ENCODE measurements at regions not wholly inside any gene's neighbourhood (a gene's known extent, or its start where the extent isn't known, plus 50 kb on each side); places are given as distances from the start of the nearest gene placed in this dataset.

DNA sequence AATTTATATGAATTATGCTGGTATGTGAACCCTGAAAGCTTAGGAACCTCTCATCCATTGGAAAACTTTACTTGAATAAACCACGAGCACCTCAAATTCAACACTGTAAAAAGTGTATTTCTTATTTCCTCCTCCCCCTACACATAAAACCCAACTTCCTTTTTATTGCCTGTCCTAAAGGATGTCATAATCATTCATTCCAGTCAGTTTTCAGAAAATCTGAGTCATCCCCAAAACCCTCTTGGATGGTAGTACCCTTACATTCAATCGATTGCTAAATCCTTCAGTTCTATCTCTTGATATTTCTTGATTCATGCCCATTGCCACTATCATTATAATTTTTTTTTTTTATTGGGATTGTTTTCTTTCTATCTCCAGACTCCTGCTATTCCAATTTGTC, 91.1 kb upstream of the ATP8A1 start:
- DNase-seq (ENCODE audit: low spot score): no peak

DNA sequence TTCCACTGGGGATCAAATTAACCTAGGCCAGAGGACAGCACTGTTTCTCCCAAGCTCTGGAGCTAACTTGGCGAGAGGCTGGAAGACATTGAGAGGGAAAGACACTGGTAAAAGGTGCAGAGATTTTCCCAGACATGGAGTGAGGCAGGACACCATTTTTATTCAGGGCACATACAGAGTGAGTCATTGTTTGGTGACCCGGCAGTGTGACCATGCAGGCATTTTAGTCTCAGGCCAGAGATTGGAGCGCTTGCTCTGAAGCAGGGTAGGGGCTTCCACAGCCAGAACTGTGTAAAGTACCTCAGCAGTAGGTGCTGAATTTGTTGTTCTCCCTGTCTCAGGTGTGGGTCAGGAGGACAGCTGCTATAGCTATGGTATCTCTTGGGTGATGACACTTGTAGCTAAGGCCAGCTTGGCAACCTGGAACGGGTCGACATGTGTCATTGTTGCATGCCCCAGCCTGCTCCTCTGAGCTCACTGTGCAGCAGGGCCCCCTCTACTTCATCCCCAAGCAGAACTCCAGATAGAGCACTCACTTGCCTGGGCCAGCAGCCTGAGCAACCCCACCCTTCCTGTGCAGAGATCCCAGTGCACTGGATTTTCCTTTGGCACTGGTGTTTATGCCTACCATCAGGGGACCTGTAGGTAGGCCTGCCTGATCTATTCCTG, 79.8 kb upstream of the ATP8A1 start:
- DNase-seq (ENCODE audit: low spot score): peak; percentile 4

DNA sequence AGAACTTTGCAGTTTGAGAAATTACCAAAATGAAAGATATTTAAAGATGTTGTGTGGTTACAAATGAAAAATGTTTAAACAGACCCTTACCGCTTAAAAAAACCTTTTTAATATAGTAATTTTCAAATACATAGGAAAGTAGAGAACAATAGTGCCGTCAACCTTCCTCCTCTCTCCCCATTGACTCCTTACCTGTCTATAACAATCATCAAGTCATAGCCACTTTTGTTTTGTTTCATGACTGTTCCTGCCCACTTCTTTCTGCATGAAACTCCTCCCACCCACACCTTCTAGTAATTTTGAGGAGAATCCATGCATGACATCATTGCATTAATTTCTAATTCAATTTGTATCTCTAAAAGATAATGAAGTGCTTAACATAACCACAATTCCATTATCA, 76.5 kb upstream of the ATP8A1 start:
- no peak for DNase-seq (ENCODE audit: low spot score)

DNA sequence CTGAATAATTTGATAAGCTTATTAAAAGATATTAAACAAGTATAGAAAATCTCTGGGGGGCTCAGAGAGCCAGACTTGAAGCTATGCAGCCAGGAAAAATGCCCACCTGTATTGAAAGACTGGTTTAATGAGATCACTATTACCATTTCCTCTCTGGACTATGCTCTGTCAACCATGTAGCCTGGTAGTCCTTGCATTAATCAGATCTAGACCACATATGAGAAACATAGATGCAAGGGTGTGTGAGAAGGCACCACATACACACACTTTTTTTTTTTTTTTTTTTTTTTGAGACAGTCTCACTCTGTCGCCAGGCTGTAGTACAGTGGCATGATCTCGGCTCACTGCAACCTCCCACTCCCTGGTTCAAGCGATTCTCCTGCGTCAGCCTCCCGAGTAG, 75.9 kb upstream of the ATP8A1 start:
- no peak for DNase-seq (ENCODE audit: low spot score)

- no peak for DNase-seq (ENCODE audit: low spot score)
Measured at GRCh38 chr4:42729505-42730237, 72.8 kb upstream of the ATP8A1 start.

GRCh38 chr4:42724451-42724850, 67.5 kb upstream of the ATP8A1 start:
- DNase-seq (ENCODE audit: low spot score): no peak

- no peak for DNase-seq (ENCODE audit: low spot score)
Measured at GRCh38 chr4:42720533-42720932, 63.6 kb upstream of the ATP8A1 start.

- no peak for DNase-seq (ENCODE audit: low spot score)
Measured at GRCh38 chr4:42719257-42719656, 62.4 kb upstream of the ATP8A1 start.

DNA sequence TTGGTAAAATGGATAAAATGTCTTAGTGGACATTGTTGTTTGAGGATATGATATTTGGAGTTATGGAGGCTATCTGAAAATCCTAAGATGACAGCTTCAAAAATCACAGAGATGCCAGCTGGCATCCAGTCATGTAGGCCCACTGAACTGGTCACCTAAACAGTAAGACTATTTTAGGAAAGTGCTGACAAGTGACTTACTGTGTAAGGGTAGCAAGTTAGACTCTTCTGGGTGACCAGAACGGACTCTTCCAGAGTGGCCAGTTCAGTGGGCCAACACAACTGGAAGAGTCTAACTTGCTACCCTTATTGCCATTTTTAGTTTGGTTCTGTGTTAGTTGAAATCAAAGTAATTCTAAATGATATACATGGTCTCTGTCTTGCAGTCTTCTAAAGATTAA, 61.4 kb upstream of the ATP8A1 start:
- DNase-seq (ENCODE audit: low spot score): no peak

DNA sequence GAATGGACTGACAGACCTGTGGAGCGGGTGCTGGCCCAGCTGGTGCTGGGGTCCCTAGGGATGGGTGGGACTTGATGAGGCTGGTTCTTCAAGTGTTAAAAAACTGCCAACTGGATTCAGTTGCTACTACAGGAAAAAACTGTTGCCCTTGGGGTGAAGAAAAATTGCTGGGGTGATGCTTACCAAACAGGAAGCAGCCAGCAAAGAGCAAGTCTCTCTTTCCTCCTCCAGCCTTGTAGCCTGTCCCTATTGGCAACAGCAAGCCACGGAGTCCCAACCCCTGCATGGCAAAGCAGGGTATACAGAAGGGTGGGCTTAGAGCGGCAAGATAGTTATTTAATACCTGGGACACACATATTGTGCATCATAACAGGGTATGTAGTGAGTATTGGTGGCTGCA, 60.1 kb upstream of the ATP8A1 start:
- no peak for DNase-seq (ENCODE audit: low spot score)

DNA sequence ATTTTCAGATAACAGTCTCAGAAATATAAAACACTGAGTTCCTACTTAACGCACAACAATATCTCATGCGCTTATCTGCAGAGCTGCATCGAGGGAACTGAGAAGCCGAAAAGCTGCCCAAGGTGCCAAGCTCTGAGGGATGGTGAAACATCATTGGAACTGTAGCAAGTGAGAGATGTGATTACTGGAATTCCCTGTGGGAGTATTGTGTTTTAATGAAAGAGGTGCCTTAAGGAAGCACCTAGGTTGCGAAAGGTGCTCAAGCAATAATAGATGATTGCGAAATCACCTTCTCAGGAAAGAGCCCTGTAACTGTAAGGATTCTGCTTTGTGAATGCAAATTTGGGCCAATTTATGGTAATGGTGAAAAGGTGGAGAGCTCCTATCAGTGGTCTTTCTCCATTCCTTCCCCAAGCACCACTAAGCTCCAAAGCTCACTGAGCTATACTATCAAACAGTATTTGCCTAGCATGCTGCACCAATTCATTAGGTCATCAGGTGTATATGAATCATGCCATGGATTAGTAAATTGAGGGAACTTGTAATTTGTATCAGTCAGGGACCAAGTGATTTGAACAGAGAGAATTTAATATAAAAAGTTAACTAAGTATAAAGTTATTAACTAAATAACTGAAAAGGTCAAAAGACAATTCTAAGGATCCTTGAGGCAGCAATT, 59.0 kb upstream of the ATP8A1 start:
- no peak for DNase-seq (ENCODE audit: low spot score)

GRCh38 chr4:42713391-42713790, 56.5 kb upstream of the ATP8A1 start:
- no peak for DNase-seq (ENCODE audit: low spot score)

- DNase-seq (ENCODE audit: low spot score): no peak
Measured at GRCh38 chr4:42712854-42713253, 55.9 kb upstream of the ATP8A1 start.

- no peak for DNase-seq (ENCODE audit: low spot score)
Measured at GRCh38 chr4:42711496-42711895, 54.6 kb upstream of the ATP8A1 start.

DNA sequence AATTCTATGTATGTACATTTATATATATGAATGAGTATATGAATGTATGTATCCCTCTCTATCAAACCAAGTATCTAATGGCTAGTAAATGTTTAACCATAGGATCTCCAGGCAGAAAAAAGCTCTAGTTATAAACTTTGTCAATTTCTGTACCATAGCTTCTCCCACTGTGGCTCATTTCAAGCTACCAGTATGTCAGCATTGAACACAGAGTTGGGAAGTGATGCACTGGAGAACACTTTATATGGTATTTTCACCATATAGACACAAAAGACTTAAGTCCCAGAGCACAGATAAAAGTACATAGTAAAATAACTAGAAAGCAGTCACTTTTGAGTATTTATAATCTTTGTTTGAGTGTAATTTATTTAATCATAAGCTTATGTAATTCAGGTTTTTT, 53.9 kb upstream of the ATP8A1 start:
- DNase-seq (ENCODE audit: low spot score): no peak

GRCh38 chr4:42710329-42710728, 53.4 kb upstream of the ATP8A1 start:
- DNase-seq (ENCODE audit: low spot score): peak; percentile 55

GRCh38 chr4:42709392-42710065, 52.6 kb upstream of the ATP8A1 start:
- no peak for DNase-seq (ENCODE audit: low spot score)

- DNase-seq (ENCODE audit: low spot score): no peak
Measured at GRCh38 chr4:42708625-42709024, 51.7 kb upstream of the ATP8A1 start.

All from Ammon's horn (tissue), 1 donor.